HCT116 (cell line): ENCODE measurements at regions not wholly inside any gene's neighbourhood (a gene's known extent, or its start where the extent isn't known, plus 50 kb on each side); places are given as distances from the start of the nearest gene placed in this dataset.
"Not testable (repeated sequence)": the region's sequence is repeated elsewhere in the genome, so short reads cannot be mapped to it uniquely, and the experiment has no call there.

Experiments
- ATAC-seq: fragments of 200-7000 bp; cut with Tn5 transposase; 2 replicates; pipeline ENCODE4 v1.9.1; 2020; ENCODE audit warnings: mild to moderate bottlenecking, moderate library complexity
- BruUV-seq: library from RNA; stranded (reverse); fragments of 400-500 nt; replicated peaks from 2 replicates; lab custom pipeline; 2021; lab: Mats Ljungman, UMichigan
- CTCF ChIA-PET: fragments of 300-600 bp; sonication (Branson Sonifier 250); formaldehyde crosslinking; loops from one replicate; lab custom pipeline; 2021; ENCODE audit warnings: antibody characterized with exemption; lab: Charles Lee
- POLR2A ChIA-PET: fragments of 300-600, 350-600 bp; sonication (Branson Sonifier 250); formaldehyde crosslinking; loops from one replicate; lab custom pipeline; 2021; ENCODE audit warnings: antibody characterized with exemption; lab: Charles Lee
- RAD21 ChIA-PET, 2 experiments: fragments of 300-600 bp; sonication (Branson Sonifier 250); formaldehyde crosslinking; loops; one replicate each; lab custom pipeline; 2023; ENCODE audit warnings: low total read pairs in 2 of 2; ENCODE audit not compliant: uncharacterized antibody in 2 of 2, unreplicated experiment in 2 of 2, low non-redundant PET in 1 of 2; lab: Charles Lee
- DNase-seq: peaks from one replicate; pipeline ENCODE4 v3.0.0-alpha.2; 2010; ENCODE audit warnings: low read depth, low spot score
- H2AFZ ChIP-seq: fragments of 200-600 bp; shearing (Covaris generic), sonication (generic); 2 replicates; pipeline ENCODE4 v1.6.1; 2017; ENCODE audit warnings: low read depth, mixed run types, mixed read lengths, antibody characterized with exemption, low read length; ENCODE audit not compliant: poor library complexity, severe bottlenecking
- H3K27ac ChIP-seq: 2 replicates; pipeline ENCODE4 v1.5.1; 2012; ENCODE audit warnings: low read depth, low read length
- H3K27me3 ChIP-seq: fragments of 200-600 bp; sonication (generic); 2 replicates; pipeline ENCODE4 v1.6.1; 2016; ENCODE audit warnings: mixed run types, low read length, mixed read lengths; ENCODE audit not compliant: insufficient read depth
- H3K36me3 ChIP-seq, 2 experiments: fragments of 200-500 bp in 1 of 2; fragments of 200-600 bp in 1 of 2; sonication (Bioruptor generic) in 1 of 2; sonication (generic) in 1 of 2; 2 replicates each; pipeline versions ENCODE4 v1.5.1 to v1.6.1; 2014 to 2016; ENCODE audit warnings: low read length in 2 of 2, inconsistent platforms in 1 of 2, mixed read lengths in 1 of 2, mixed run types in 1 of 2; ENCODE audit not compliant: insufficient read depth in 2 of 2, control insufficient read depth in 1 of 2
- H3K4me1 ChIP-seq, 2 experiments: fragments of 200-600 bp in 1 of 2; sonication (generic) in 1 of 2; 2 replicates each; pipeline versions ENCODE4 v1.5.1 to v1.6.1; 2012 to 2017; ENCODE audit warnings: low read length in 2 of 2, inconsistent platforms in 1 of 2, mild to moderate bottlenecking in 1 of 2, mixed read lengths in 1 of 2, mixed run types in 1 of 2, moderate library complexity in 1 of 2; ENCODE audit not compliant: insufficient read depth in 2 of 2, control insufficient read depth in 1 of 2
- H3K4me2 ChIP-seq: fragments of 200-600 bp; sonication (generic); 2 replicates; pipeline ENCODE4 v1.6.1; 2017; ENCODE audit warnings: mixed run types, low read length, mixed read lengths
- H3K4me3 ChIP-seq, 2 experiments: fragments of 200-600 bp in 1 of 2; sonication (generic) in 1 of 2; replicated peaks in 1 of 2; 2 replicates each; pipeline ENCODE4 v1.5.1; 2011 to 2016; ENCODE audit warnings: low read length in 2 of 2, control low read depth in 1 of 2, low read depth in 1 of 2, mild to moderate bottlenecking in 1 of 2, mixed read lengths in 1 of 2, mixed run types in 1 of 2
- H3K79me2 ChIP-seq: fragments of 200-600 bp; sonication (generic); 2 replicates; pipeline ENCODE4 v1.6.1; 2017; ENCODE audit warnings: mild to moderate bottlenecking, mixed run types, low read length, moderate library complexity, mixed read lengths; ENCODE audit not compliant: insufficient read depth
- H3K9ac ChIP-seq: fragments of 200-600 bp; sonication (generic); 2 replicates; pipeline ENCODE4 v1.6.1; 2016; ENCODE audit warnings: low read length, mixed read lengths
- H3K9me2 ChIP-seq: fragments of 200-600 bp; sonication (generic), shearing (Covaris generic); 2 replicates; pipeline ENCODE4 v1.6.1; 2017; ENCODE audit warnings: mixed run types, mild to moderate bottlenecking, moderate library complexity; ENCODE audit not compliant: insufficient read depth
- H3K9me3 ChIP-seq, 2 experiments: fragments of 200-500 bp in 1 of 2; fragments of 200-600 bp in 1 of 2; sonication (Bioruptor generic) in 1 of 2; sonication (generic) in 1 of 2; 2 replicates each; pipeline ENCODE4 v1.6.1; 2014 to 2017; ENCODE audit warnings: low read length in 2 of 2, mixed read lengths in 2 of 2, inconsistent platforms in 1 of 2, low read depth in 1 of 2, mild to moderate bottlenecking in 1 of 2, mixed run types in 1 of 2, moderate library complexity in 1 of 2; ENCODE audit not compliant: control insufficient read depth in 1 of 2, insufficient read depth in 1 of 2
- H4K20me1 ChIP-seq: fragments of 200-600 bp; sonication (generic), shearing (Covaris generic); 2 replicates; pipeline ENCODE4 v1.6.1; 2017; ENCODE audit warnings: mixed run types, mild to moderate bottlenecking, moderate library complexity; ENCODE audit not compliant: insufficient read depth
- EGR1 ChIP-seq: IDR thresholded peaks from 2 replicates; pipeline ENCODE4 v1.6.1; 2012; ENCODE audit warnings: low read depth
- POLR2A ChIP-seq: IDR thresholded peaks from 2 replicates; pipeline ENCODE4 v1.7.0; 2011; ENCODE audit warnings: borderline replicate concordance; ENCODE audit not compliant: insufficient read depth, insufficient read length; ENCODE audit errors: extremely low read depth
- SP1 ChIP-seq: IDR thresholded peaks from 2 replicates; pipeline ENCODE4 v1.6.1; 2012; ENCODE audit warnings: low read depth
- TCF7L2 ChIP-seq: IDR thresholded peaks from 2 replicates; pipeline ENCODE4 v1.7.0; 2011; ENCODE audit warnings: borderline replicate concordance, inconsistent platforms; ENCODE audit not compliant: insufficient read depth, insufficient read length; ENCODE audit errors: extremely low read depth
- ZFX ChIP-seq: fragments of 450-650 bp; IDR thresholded peaks from 2 replicates; pipeline ENCODE4 v1.6.1; 2017
- intact Hi-C: fragments of 100-400 bp; cut with micrococcal nuclease; formaldehyde crosslinking; loops from 2 replicates; pipeline ENCODE4 v1.10.0; 2022

DNA sequence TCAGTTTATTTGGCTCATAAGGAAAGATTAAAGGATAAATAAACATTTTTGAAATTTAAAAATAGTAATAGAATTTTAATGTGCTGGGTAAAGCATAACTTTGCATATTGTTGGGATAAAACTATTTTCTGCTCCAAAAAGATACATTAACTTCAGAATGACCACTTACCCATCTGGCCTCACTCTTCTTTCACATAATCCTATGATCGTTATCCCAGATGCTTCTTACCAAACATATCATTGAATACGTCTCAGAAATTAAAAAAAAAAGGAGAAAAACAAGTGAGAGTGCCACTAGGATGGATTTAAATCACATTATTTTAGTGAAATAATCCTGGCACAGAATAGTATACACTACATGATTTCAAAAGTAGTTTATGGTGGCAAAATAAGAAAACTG lies 677.5 kb upstream of the ZWINT start:
- DNase-seq (no peak), ATAC-seq (no peak)
- no peak for TF ChIP-seq EGR1
- no peak for TF ChIP-seq ZFX
- CTCF ChIA-PET: no interaction called here
- POLR2A ChIA-PET: no interaction called here
- Histone ChIP-seq H3K4me2 (no peak overlapping the region), H3K36me3 (no peaks in the 10 kb centered on the region), H3K27ac (no peak overlapping the region), H3K4me3 (no peak overlapping the region), H3K4me1 (no peaks in the 10 kb centered on the region), H3K9me2 (no peaks in the 10 kb centered on the region), H3K9me3 (peaks cover 3 to 20% of the 10 kb centered on the region in 2 experiments; a peak in 3 of 4 replicates), H4K20me1 (no peaks in the 10 kb centered on the region), H3K9ac (no peak overlapping the region), H3K27me3 (no peaks in the 10 kb centered on the region), H2AFZ (no peak overlapping the region), H3K79me2 (no peaks in the 10 kb centered on the region)
- BruUV-seq: no TSS peak
- intact Hi-C loops: no loop called here
- RAD21 ChIA-PET: no interaction called here

DNA sequence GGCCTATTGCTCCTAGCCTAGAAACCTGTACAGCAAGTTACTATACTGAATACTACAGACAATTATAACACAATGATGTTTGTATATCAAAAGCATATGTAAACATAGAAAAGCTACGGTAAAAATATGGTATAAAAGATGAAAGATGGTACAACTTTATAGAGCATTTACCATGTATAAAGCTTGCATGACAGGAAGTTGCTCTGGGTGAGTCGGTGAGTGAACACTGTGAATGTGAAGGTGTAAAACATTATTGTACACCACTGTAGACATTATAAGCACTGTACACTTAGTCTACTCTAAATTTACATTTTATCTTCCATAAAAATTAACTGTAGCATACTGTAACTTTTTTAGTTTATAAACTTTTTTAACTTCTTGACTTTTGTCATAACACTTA lies 674.3 kb upstream of the ZWINT start:
- H3K36me3 ChIP-seq: no peaks in the 10 kb centered on the region
- ChIA-PET POLR2A (no interaction called here), RAD21 (no interaction called here), CTCF (no interaction called here)
- H3K27me3 ChIP-seq: no peaks in the 10 kb centered on the region
- H3K9me2 ChIP-seq: no peaks in the 10 kb centered on the region
- no TSS peak for BruUV-seq
- H3K4me3 ChIP-seq: no peak overlapping the region
- no peak overlapping the region for H3K9ac ChIP-seq
- H3K27ac ChIP-seq: no peak overlapping the region
- no peak for ATAC-seq
- DNase-seq: no peak
- TF ChIP-seq POLR2A (no peak), TCF7L2 (no peak), SP1 (no peak)
- H2AFZ ChIP-seq: no peak overlapping the region
- no peaks in the 10 kb centered on the region for H3K4me1 ChIP-seq
- H3K4me2 ChIP-seq: no peak overlapping the region
- intact Hi-C loops: no loop called here
- peaks cover 4 to 14% of the 10 kb centered on the region in 2 experiments; a peak in 2 of 4 replicates for H3K9me3 ChIP-seq
- no peaks in the 10 kb centered on the region for H3K79me2 ChIP-seq
- no peaks in the 10 kb centered on the region for H4K20me1 ChIP-seq

DNA sequence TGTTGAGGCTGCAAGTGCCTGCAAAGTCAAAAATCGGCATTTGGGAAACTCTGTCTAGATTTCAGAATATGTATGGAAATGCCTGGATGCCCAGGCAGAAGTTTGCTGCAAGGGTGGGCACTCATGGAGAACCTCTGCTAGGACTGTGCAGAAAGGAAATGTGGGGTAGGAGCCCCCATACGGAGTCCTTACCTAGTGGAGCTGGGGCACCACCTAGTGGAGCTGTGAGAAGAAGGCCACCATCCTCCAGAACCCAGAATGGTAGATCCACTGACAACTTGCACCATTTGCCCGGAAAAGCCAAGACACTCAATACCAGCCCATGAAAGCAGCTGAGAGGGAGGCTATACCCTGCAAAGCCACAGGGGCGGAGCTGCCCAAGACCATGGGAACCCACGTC lies 671.2 kb upstream of the ZWINT start:
- H3K27ac ChIP-seq: not testable (repeated sequence)

More for the DNA sequence above, 671.2 kb upstream of the ZWINT start:
- ATAC-seq, H3K27me3 ChIP-seq, H2AFZ ChIP-seq, H3K9me2 ChIP-seq, H3K4me2 ChIP-seq, DNase-seq, H3K4me1 ChIP-seq, H3K4me3 ChIP-seq, POLR2A ChIA-PET, H3K79me2 ChIP-seq, BruUV-seq, H3K9ac ChIP-seq, H4K20me1 ChIP-seq, RAD21 ChIA-PET, CTCF ChIA-PET, intact Hi-C loops, H3K36me3 ChIP-seq: not testable (repeated sequence)
- peaks cover 12 to 17% of the 10 kb centered on the region in 2 experiments; a peak in 3 of 4 replicates for H3K9me3 ChIP-seq
